Naive thymus-derived CD8-positive, alpha-beta T cell (primary cell): ENCODE measurements at regions not wholly inside any gene's neighbourhood (a gene's known extent, or its start where the extent isn't known, plus 50 kb on each side); places are given as distances from the start of the nearest gene placed in this dataset.

Experiments used
- ATAC-seq, 2 donors: fragments of 150-1000 bp; cut with Tn5 transposase in 1 of 2; sonication (Bioruptor Pico), chemical (Tn5 transposase) in 1 of 2; 1 replicate in 1 of 2; 2 replicates in 1 of 2; pipeline ENCODE4 v1.10.0; 2021; ENCODE audit warnings: mild to moderate bottlenecking in 2 of 2, moderate library complexity in 2 of 2
- POLR2A ChIA-PET: fragments of 350-600 bp; sonication (Branson Sonifier 250); formaldehyde crosslinking; loops from one replicate; lab custom pipeline; 2021; ENCODE audit warnings: antibody characterized with exemption; lab: Charles Lee
- DNase-seq, 10 donors: peaks; one replicate each; pipeline versions ENCODE4 v3.0.0 to v3.0.0-alpha.2; 2020 to 2022
- H3K27ac Mint-ChIP-seq, 10 donors: one replicate each; pipeline ENCODE4 v1.8.0; 2020 to 2022; ENCODE audit warnings: mild to moderate bottlenecking in 10 of 10, mixed read lengths in 10 of 10, moderate library complexity in 4 of 10, inconsistent platforms in 1 of 10
- H3K27me3 Mint-ChIP-seq, 5 donors: one replicate each; pipeline ENCODE4 v1.8.0; 2021 to 2022; ENCODE audit warnings: mixed read lengths in 5 of 5
- H3K36me3 Mint-ChIP-seq, 3 donors: one replicate each; pipeline ENCODE4 v1.8.0; 2020 to 2022; ENCODE audit warnings: mixed read lengths in 3 of 3, mild to moderate bottlenecking in 2 of 3, inconsistent platforms in 1 of 3
- H3K4me1 Mint-ChIP-seq, 4 donors: one replicate each; pipeline ENCODE4 v1.8.0; 2021 to 2022; ENCODE audit warnings: mixed read lengths in 4 of 4
- H3K4me3 Mint-ChIP-seq, 10 donors: one replicate each; pipeline ENCODE4 v1.8.0; 2020 to 2022; ENCODE audit warnings: mild to moderate bottlenecking in 10 of 10, mixed read lengths in 10 of 10, moderate library complexity in 6 of 10, inconsistent platforms in 1 of 10
- H3K9me3 Mint-ChIP-seq, 9 donors: one replicate each; pipeline ENCODE4 v1.8.0; 2020 to 2022; ENCODE audit warnings: mixed read lengths in 9 of 9, mild to moderate bottlenecking in 3 of 9, inconsistent platforms in 1 of 9, moderate library complexity in 1 of 9

DNA sequence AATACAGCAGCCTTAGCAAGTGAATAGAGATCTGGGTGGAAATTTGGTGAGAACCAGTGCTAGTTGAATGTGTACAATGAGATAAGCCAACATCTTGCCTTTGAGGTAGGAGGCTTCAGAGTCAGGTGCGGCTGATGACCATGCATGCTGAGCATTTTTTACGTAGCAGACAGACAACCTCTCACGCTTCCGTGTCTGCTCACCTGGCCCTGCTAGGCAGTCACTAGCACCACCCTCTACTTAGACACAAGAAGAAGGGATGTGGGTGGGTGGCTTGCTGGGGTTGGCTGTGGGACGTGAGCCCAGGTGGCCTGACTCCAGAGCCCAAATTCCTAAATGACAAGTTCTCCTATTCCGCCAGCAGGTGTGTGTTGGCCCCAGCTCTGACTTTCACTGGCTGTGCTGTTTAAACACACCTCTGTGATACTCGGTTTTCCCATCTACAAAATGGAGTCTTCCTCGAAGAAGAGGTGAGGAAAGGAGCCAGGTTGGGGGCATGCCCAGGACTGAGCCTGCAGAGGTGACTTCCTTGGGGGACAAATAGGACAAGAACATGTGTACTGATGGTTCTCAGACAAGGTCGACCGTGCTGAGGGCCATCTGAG is 57.8 kb upstream of the BCL11B start:
- Mint-ChIP-seq H3K36me3 (no peaks in the 10 kb centered on the region), H3K4me1 (no peaks in the 10 kb centered on the region), H3K27me3 (peaks cover 3 to 13% (median 10%) of the 10 kb centered on the region in 5 donors), H3K4me3 (no peak overlapping the region), H3K27ac (no peak overlapping the region), H3K9me3 (no peaks in the 10 kb centered on the region)
- POLR2A ChIA-PET: interaction anchor here (0.7 kb wide), 1 partner anchor 10 kb away, joined by 3 read pairs; no protein-coding TSS in a partner anchor
- no peak for DNase-seq
- no peak for ATAC-seq

DNA sequence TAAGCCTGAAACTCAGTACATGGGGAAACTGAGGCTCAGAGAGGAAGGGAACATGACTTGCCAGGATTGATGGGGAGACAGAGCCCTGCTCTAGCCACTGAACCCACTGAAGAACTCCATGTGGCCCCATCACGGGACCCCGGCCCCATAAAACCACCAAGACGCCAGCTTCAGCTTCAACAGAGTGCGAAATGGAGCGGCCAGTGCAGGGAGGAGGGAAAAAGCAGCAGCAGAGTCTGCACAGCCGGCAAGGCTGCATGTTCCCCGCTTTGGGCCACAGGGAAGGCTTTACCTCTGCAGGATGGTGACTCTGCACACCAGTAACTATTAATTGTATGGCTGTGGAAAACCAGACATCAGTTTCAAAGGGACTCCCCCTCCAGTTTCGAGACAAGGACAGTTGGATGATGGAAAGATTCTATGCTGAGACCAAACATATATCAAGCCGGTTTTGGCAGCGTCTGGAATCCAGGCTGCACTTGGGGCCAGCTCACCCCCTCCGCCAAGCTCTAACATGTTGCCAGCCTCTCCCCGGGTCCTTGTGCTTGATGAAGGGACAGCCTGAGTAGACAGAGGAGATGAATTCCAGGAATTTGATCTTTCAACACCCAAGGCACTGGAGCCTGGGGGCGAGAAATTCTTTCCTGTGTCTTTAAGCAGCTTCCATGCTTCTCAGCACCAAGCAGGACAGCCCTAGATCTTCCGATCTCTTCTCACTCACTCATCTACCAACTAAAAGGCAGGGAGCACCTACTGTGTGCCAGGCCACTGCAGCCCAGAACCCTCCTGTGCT is 55.7 kb upstream of the BCL11B start:
- DNase-seq (no peak), ATAC-seq (no peak)
- H3K27me3 Mint-ChIP-seq: peaks cover 3 to 13% (median 10%) of the 10 kb centered on the region in 5 donors
- POLR2A ChIA-PET: no interaction called here
- H3K4me3 Mint-ChIP-seq: no peak overlapping the region
- no peaks in the 10 kb centered on the region for H3K36me3 Mint-ChIP-seq
- no peaks in the 10 kb centered on the region for H3K4me1 Mint-ChIP-seq
- H3K9me3 Mint-ChIP-seq: no peaks in the 10 kb centered on the region
- H3K27ac Mint-ChIP-seq: no peak overlapping the region

DNA sequence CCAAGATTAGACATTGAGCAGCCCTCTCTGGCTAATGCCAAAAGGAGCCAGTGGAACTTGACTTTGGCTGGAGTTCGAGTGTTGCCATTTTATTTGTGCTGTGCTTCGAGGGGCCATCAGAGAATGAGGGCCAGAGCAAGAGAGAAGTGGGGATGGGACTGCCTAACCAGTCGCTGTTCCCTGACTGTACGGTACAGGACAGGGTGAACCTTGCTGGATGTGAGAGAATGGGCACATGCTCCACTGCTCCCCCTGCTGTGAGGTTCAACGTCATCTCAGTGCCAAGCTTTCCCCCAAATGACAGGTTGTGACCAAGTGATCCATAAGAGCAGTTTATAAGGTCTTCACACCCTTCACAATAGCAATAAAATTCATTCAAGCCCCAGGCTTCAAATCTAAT is 55.1 kb upstream of the BCL11B start:
- Mint-ChIP-seq H3K9me3 (no peaks in the 10 kb centered on the region), H3K27ac (no peak overlapping the region), H3K4me3 (no peak overlapping the region), H3K36me3 (no peaks in the 10 kb centered on the region), H3K4me1 (no peaks in the 10 kb centered on the region), H3K27me3 (peaks cover 3 to 13% (median 10%) of the 10 kb centered on the region in 5 donors)
- POLR2A ChIA-PET: no interaction called here
- ATAC-seq (no peak), DNase-seq (peak in 1 of 10 donors; percentile 7)

DNA sequence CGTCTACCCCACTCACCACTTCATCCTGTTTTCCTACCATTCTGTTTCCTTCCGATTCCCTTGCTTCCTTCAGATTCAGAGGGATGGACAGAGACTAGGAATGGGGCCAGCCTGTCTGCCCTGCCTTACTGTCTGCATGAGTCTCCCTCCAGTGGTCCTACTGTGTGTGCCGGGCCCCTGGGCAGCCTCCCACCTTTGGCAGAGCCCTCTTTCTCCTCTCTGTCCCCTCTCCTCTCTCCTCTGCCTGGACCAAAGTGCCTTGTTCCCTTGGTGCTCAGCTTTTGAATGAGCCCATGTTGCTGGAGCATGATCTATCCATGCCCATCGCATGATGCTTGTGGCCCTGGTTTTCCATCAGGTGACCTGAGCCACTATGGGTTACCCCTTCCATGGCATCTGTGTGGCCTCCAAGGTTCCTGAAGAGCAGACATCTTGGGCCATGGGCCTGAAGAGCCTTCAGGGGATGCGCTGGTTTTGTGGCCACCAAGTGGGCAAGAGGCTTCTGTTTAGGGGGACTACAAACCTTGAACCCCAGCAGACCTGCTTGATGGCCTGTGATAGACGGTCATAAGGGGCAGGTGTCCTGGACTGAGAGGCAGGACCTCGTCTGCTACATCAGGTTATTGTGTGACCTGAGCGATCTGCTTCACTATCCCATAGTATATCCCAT is 54.2 kb upstream of the BCL11B start:
- DNase-seq: no peak
- H3K4me1 Mint-ChIP-seq: peaks cover 0 to 7% (median 4%) of the 10 kb centered on the region in 4 donors
- H3K4me3 Mint-ChIP-seq: no peak overlapping the region
- H3K27ac Mint-ChIP-seq: no peak overlapping the region
- no peaks in the 10 kb centered on the region for H3K36me3 Mint-ChIP-seq
- peaks cover 3 to 13% (median 10%) of the 10 kb centered on the region in 5 donors for H3K27me3 Mint-ChIP-seq
- POLR2A ChIA-PET: no interaction called here
- no peak for ATAC-seq
- H3K9me3 Mint-ChIP-seq: no peaks in the 10 kb centered on the region

DNA sequence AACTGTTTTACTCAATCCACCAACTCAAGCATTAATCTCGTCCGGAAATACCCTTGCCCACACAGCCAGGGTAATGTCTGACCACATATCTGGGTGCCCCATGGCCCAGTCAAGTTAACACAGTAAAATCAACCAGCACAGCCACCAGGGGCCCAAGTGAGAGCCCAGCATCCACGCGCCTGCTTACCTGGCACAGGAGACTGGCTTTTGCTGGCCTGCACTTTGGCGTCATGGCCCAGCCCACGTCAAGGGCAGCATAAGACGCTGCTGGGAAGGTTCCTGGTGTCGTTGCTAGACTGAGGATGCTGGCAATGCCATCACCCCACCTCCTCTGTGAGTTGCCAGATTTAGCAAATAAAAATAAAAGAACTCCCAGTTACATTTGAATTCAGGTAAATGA is 53.6 kb upstream of the BCL11B start:
- ATAC-seq (no peak), DNase-seq (no peak)
- H3K27ac Mint-ChIP-seq: no peak overlapping the region
- no peak overlapping the region for H3K4me3 Mint-ChIP-seq
- H3K27me3 Mint-ChIP-seq: peaks cover 3 to 13% (median 10%) of the 10 kb centered on the region in 5 donors
- H3K36me3 Mint-ChIP-seq: no peaks in the 10 kb centered on the region
- peaks cover 0 to 11% (median 6%) of the 10 kb centered on the region in 4 donors for H3K4me1 Mint-ChIP-seq
- no peaks in the 10 kb centered on the region for H3K9me3 Mint-ChIP-seq
- POLR2A ChIA-PET: no interaction called here

DNA sequence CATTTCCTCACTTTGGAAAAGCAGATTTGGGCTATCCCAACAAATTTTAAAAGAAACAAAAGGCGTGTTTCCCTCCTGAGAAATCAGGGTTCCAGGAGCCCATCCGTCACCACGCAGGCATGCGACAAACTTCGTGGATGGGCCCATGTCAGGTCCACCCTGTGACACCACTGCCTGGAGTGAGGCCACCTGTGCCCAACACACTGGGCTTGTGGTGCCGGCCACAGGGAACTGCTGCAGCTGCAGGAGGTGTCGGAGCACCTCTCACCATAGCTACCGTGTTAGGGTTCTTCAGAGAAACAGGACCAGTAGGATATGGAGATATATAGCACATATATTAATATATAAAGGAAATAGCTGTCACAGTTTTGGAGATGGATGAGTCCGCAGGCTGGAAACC is 53.0 kb upstream of the BCL11B start:
- Mint-ChIP-seq H3K4me3 (no peak overlapping the region), H3K4me1 (peaks cover 0 to 11% (median 8%) of the 10 kb centered on the region in 4 donors), H3K36me3 (no peaks in the 10 kb centered on the region), H3K27ac (no peak overlapping the region), H3K9me3 (no peaks in the 10 kb centered on the region), H3K27me3 (peaks cover 3 to 12% (median 10%) of the 10 kb centered on the region in 5 donors)
- POLR2A ChIA-PET: no interaction called here
- ATAC-seq (no peak), DNase-seq (no peak)

DNA sequence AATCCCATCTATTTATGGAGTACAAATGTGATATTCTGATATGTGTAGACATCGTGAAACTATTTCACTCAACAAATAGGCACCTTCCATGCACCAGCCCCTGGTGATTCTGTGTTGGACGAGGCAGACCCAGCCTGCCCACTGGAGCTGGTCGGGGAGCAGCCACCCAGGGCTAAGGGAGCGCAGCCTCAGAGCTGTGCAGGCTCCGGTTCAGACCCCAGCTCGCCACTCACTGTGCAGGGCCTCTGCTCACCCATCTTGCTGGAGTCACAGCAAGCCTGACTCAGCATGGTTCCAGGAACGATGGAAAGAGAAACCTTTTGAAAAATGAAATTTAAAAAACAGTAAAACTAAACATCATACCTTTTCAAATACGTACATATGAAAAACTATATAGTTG is 52.3 kb upstream of the BCL11B start:
- H3K27me3 Mint-ChIP-seq: peaks cover 3 to 10% (median 8%) of the 10 kb centered on the region in 5 donors
- ATAC-seq (no peak), DNase-seq (no peak)
- peaks cover 0 to 14% (median 10%) of the 10 kb centered on the region in 4 donors for H3K4me1 Mint-ChIP-seq
- POLR2A ChIA-PET: no interaction called here
- H3K27ac Mint-ChIP-seq: no peak overlapping the region
- no peaks in the 10 kb centered on the region for H3K36me3 Mint-ChIP-seq
- no peak overlapping the region for H3K4me3 Mint-ChIP-seq
- H3K9me3 Mint-ChIP-seq: no peaks in the 10 kb centered on the region

DNA sequence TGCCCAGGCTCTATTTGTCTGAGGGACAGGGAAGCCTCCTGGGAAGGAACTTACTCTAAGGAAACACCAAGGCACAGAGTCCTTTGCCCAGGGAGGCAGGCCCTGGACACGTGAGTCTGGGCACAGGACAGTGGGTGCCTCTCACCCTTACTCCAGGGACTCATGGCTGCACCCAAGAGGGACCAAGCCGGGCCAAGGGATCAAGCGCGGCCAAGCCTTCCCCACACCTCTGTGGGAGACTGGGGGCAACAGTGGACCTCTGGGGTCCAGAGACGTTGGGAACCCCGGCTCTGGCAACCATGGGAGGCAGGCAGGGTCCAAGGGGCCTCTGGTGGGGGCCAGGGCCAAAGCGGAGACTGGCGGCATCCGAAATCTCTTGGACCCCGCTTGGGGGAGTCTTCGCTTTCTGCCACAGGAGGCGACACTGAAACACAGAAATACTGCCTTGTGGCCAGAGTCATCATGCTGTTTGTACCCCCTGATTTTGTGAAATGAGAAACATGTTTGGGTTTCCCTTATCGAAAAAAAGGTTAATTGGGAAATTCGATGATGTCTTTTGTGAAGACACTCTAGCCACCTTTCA is 51.7 kb upstream of the BCL11B start:
- no peak overlapping the region for H3K4me3 Mint-ChIP-seq
- ATAC-seq (no peak), DNase-seq (no peak)
- no peaks in the 10 kb centered on the region for H3K9me3 Mint-ChIP-seq
- no peaks in the 10 kb centered on the region for H3K36me3 Mint-ChIP-seq
- peaks cover 3 to 10% (median 8%) of the 10 kb centered on the region in 5 donors for H3K27me3 Mint-ChIP-seq
- no peak overlapping the region for H3K27ac Mint-ChIP-seq
- POLR2A ChIA-PET: no interaction called here
- H3K4me1 Mint-ChIP-seq: peaks cover 0 to 14% (median 10%) of the 10 kb centered on the region in 4 donors

DNA sequence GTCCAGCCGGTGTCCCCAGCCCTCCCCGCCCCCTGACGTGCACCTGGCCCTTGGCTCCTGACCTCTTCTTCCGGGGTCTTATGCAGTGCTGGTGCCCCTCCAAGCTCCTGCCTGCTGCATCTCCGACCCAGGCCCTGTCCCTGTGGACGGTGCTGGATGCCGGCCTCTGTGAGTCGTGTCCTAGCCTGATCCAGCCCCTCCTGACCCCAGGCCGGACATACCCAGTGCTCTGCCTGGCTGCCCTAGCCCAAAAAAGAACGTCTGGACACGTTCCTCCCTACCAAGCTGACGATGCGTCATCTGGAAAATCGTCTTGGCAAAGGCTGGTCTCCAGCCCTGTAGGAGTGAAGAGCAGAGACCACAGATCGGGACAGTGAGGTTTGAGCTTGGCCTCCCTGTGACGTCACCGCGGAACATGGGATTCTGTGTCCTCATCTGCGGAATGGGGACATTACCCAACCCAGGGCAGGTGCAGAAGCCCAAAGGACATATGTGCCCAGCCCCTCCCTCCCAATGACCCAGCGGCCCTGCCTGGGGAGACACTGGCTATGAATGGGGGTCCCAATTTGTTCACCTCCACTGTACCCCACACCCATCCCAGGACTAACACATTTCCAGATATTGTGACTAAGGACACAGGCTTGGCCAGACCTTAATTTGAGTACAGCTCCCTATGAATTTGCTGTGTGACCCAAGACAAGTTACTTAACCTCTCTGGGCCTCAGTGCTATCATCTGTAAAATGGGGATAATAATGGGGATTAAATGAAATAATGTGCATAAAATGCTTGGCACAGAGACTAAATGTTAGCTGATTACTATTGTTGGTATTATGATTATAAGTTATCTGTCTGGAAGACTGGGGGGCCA is 51.0 kb upstream of the BCL11B start:
- DNase-seq: no peak
- Mint-ChIP-seq H3K27me3 (peaks cover 0 to 5% (median 3%) of the 10 kb centered on the region in 5 donors), H3K4me3 (no peak overlapping the region), H3K9me3 (no peaks in the 10 kb centered on the region), H3K36me3 (no peaks in the 10 kb centered on the region), H3K4me1 (peaks cover 0 to 14% (median 10%) of the 10 kb centered on the region in 4 donors), H3K27ac (no peak overlapping the region)
- no peak for ATAC-seq
- POLR2A ChIA-PET: no interaction called here

DNA sequence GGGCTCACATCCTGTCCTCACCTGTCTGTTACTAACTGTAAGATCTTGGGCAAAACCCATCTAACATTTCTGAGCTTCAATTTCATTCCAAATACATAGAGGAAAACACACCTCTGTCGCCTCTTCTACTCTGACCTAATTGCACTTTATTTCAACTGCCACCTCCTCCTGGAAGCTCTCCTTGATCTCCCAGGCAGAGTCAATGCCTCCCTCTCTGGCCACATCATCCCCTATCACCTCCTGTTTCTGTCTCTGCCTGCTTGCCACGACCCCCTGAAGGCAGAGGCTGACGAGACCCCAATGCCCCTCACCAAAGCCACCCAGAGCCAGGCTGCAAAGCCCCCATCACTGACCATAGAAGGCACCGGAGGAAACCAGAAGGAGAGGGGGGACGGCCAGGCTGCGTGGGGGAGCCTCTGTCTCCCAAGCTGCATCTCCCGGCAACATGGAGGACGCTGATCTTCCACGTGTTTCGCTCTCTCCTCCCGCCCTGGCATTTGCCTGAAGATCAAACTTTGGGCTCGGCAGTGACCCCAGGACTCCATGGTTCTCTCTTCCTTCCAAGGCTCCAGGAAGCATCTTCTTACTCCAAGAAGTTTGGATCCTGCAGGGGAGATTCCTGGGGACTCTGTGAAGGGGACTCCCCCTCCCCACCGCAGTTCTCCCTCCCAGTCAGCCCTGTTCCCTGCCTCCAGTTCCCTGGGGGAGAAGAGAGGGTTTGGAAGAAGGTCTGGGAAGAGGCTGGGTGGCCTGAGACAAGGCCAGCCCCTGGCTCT is 50.1 kb upstream of the BCL11B start:
- peaks cover 0 to 4% (median 2%) of the 10 kb centered on the region in 5 donors for H3K27me3 Mint-ChIP-seq
- peak overlapping the region in 2 of 10 donors; percentile 44 to 57 for H3K27ac Mint-ChIP-seq
- peaks cover 0 to 14% (median 10%) of the 10 kb centered on the region in 4 donors for H3K4me1 Mint-ChIP-seq
- no peaks in the 10 kb centered on the region for H3K36me3 Mint-ChIP-seq
- H3K9me3 Mint-ChIP-seq: no peaks in the 10 kb centered on the region
- ATAC-seq (no peak), DNase-seq (no peak)
- POLR2A ChIA-PET: no interaction called here
- no peak overlapping the region for H3K4me3 Mint-ChIP-seq
